ENCODE measurements at regions not wholly inside any gene's neighbourhood (a gene's known extent, or its start where the extent isn't known, plus 50 kb on each side); places are given as distances from the start of the nearest gene placed in this dataset.

- DNase-seq (no peak), ATAC-seq (no peak)
- intact Hi-C loops (cut with micrococcal nuclease): no loop called here
- 80% methylated on average over 1 of the region's 1 CpG for WGBS (ENCODE audit: insufficient coverage)
- H3K9me3 ChIP-seq (ENCODE audit: control insufficient read depth, insufficient read depth, low read length): no peaks in the 10 kb centered on the region
- TF ChIP-seq CTCF (IDR thresholded peaks at IDR 0.05): no peak
- Mint-ChIP-seq H3K27me3 (ENCODE audit: low read depth in 2 of 2) (peaks cover 9 to 13% of the 10 kb centered on the region in 2 donors), H3K9me3 (no peaks in the 10 kb centered on the region), H3K4me1 (no peaks in the 10 kb centered on the region), H3K36me3 (no peaks in the 10 kb centered on the region), H3K27ac (no peak overlapping the region), H3K4me3 (no peak overlapping the region)
- H3K4me3 ChIP-seq (ENCODE audit: low read length): no peak overlapping the region
- H3K27me3 ChIP-seq (ENCODE audit: control insufficient read depth, insufficient read depth, low read length): peaks cover 3% of the 10 kb centered on the region
- H3K4me1 ChIP-seq (ENCODE audit: control insufficient read depth, insufficient read depth, low read length): no peaks in the 10 kb centered on the region
- no peak overlapping the region for H3K27ac ChIP-seq (ENCODE audit: low read length)
- no peaks in the 10 kb centered on the region for H3K36me3 ChIP-seq (ENCODE audit: control insufficient read depth, insufficient read depth, low read length)
Measured at GRCh38 chr13:74476365-74476764, 342.2 kb upstream of the KLF12 start.

- H3K27me3 ChIP-seq (ENCODE audit: control insufficient read depth, insufficient read depth, low read length): no peaks in the 10 kb centered on the region
- Mint-ChIP-seq H3K9me3 (no peaks in the 10 kb centered on the region), H3K4me1 (no peaks in the 10 kb centered on the region), H3K36me3 (no peaks in the 10 kb centered on the region), H3K4me3 (no peak overlapping the region), H3K27ac (no peak overlapping the region), H3K27me3 (ENCODE audit: low read depth in 2 of 2) (peaks cover 20 to 51% of the 10 kb centered on the region in 2 donors)
- no peak for ATAC-seq
- no peaks in the 10 kb centered on the region for H3K4me1 ChIP-seq (ENCODE audit: control insufficient read depth, insufficient read depth, low read length)
- intact Hi-C loops (cut with micrococcal nuclease): no loop called here
- no peak for TF ChIP-seq CTCF (IDR thresholded peaks at IDR 0.05)
- H3K27ac ChIP-seq (ENCODE audit: low read length): no peak overlapping the region
- H3K9me3 ChIP-seq (ENCODE audit: control insufficient read depth, insufficient read depth, low read length): no peaks in the 10 kb centered on the region
- no peak for DNase-seq
- H3K36me3 ChIP-seq (ENCODE audit: control insufficient read depth, insufficient read depth, low read length): no peaks in the 10 kb centered on the region
- H3K4me3 ChIP-seq (ENCODE audit: low read length): no peak overlapping the region
Measured at GRCh38 chr13:74466864-74467263, 332.7 kb upstream of the KLF12 start.

- no peak for DNase-seq
- Mint-ChIP-seq H3K27me3 (ENCODE audit: low read depth in 2 of 2) (peaks cover 17 to 45% of the 10 kb centered on the region in 2 donors), H3K4me3 (no peak overlapping the region), H3K36me3 (no peaks in the 10 kb centered on the region), H3K27ac (no peak overlapping the region), H3K4me1 (no peaks in the 10 kb centered on the region), H3K9me3 (no peaks in the 10 kb centered on the region)
- intact Hi-C loops (cut with micrococcal nuclease): no loop called here
- TF ChIP-seq CTCF (IDR thresholded peaks at IDR 0.05): no peak
- ATAC-seq: no peak
- H3K4me1 ChIP-seq (ENCODE audit: control insufficient read depth, insufficient read depth, low read length): no peaks in the 10 kb centered on the region
- H3K36me3 ChIP-seq (ENCODE audit: control insufficient read depth, insufficient read depth, low read length): no peaks in the 10 kb centered on the region
- 94% methylated on average over 2 of the region's 2 CpGs for WGBS (ENCODE audit: insufficient coverage)
- no peaks in the 10 kb centered on the region for H3K9me3 ChIP-seq (ENCODE audit: control insufficient read depth, insufficient read depth, low read length)
- H3K27ac ChIP-seq (ENCODE audit: low read length): no peak overlapping the region
- H3K27me3 ChIP-seq (ENCODE audit: control insufficient read depth, insufficient read depth, low read length): no peaks in the 10 kb centered on the region
- no peak overlapping the region for H3K4me3 ChIP-seq (ENCODE audit: low read length)
Measured at GRCh38 chr13:74466020-74466419, 331.8 kb upstream of the KLF12 start.

GRCh38 chr13:74465271-74465670 is 331.1 kb upstream of the KLF12 start:
- H3K4me3 Mint-ChIP-seq: no peak overlapping the region
- WGBS (ENCODE audit: insufficient coverage): 60% methylated on average over 2 of the region's 2 CpGs

More at GRCh38 chr13:74465271-74465670, 331.1 kb upstream of the KLF12 start:
- no peak for DNase-seq
- H3K9me3 ChIP-seq (ENCODE audit: control insufficient read depth, insufficient read depth, low read length): no peaks in the 10 kb centered on the region
- Mint-ChIP-seq H3K36me3 (no peaks in the 10 kb centered on the region), H3K27me3 (ENCODE audit: low read depth in 2 of 2) (peaks cover 19 to 44% of the 10 kb centered on the region in 2 donors), H3K4me1 (no peaks in the 10 kb centered on the region), H3K27ac (no peak overlapping the region), H3K9me3 (no peaks in the 10 kb centered on the region)
- no peak for TF ChIP-seq CTCF (IDR thresholded peaks at IDR 0.05)
- intact Hi-C loops (cut with micrococcal nuclease): no loop called here
- no peaks in the 10 kb centered on the region for H3K36me3 ChIP-seq (ENCODE audit: control insufficient read depth, insufficient read depth, low read length)
- H3K27me3 ChIP-seq (ENCODE audit: control insufficient read depth, insufficient read depth, low read length): no peaks in the 10 kb centered on the region
- H3K4me3 ChIP-seq (ENCODE audit: low read length): no peak overlapping the region
- H3K4me1 ChIP-seq (ENCODE audit: control insufficient read depth, insufficient read depth, low read length): no peaks in the 10 kb centered on the region
- H3K27ac ChIP-seq (ENCODE audit: low read length): no peak overlapping the region
- ATAC-seq: no peak
